ENCODE measurements at regions not wholly inside any gene's neighbourhood (a gene's known extent, or its start where the extent isn't known, plus 50 kb on each side); places are given as distances from the start of the nearest gene placed in this dataset.

DNA sequence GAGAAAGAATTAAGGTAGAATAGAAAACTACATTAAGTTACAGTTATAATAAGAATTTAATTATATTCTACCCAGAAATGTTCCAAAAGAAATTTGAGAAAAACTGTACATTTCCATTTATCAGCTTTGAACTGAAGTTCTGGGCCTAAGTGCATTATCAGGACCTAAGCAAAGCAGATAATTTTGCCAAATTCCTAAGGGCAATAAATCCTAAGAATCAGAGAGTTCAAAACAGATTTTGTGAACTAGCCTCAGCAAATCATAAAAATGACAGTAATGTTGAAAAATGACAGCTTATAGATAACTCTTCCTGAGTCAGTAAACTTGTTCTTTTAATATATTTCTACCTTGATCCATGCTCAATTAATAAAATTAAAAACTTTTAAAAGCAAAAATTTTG lies 662.1 kb upstream of the CDH9 start:
- TF ChIP-seq, protein P1, sequence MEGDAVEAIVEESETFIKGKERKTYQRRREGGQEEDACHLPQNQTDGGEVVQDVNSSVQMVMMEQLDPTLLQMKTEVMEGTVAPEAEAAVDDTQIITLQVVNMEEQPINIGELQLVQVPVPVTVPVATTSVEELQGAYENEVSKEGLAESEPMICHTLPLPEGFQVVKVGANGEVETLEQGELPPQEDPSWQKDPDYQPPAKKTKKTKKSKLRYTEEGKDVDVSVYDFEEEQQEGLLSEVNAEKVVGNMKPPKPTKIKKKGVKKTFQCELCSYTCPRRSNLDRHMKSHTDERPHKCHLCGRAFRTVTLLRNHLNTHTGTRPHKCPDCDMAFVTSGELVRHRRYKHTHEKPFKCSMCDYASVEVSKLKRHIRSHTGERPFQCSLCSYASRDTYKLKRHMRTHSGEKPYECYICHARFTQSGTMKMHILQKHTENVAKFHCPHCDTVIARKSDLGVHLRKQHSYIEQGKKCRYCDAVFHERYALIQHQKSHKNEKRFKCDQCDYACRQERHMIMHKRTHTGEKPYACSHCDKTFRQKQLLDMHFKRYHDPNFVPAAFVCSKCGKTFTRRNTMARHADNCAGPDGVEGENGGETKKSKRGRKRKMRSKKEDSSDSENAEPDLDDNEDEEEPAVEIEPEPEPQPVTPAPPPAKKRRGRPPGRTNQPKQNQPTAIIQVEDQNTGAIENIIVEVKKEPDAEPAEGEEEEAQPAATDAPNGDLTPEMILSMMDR (IDR thresholded peaks at IDR 0.05): no peak
- TF ChIP-seq POLR2A (IDR thresholded peaks at IDR 0.05) (no peak), POLR2AphosphoS5 (IDR thresholded peaks at IDR 0.05) (no peak), EP300 (IDR thresholded peaks at IDR 0.05) (no peak)
